Loucy (cell line): ENCODE measurements at regions not wholly inside any gene's neighbourhood (a gene's known extent, or its start where the extent isn't known, plus 50 kb on each side); places are given as distances from the start of the nearest gene placed in this dataset.

Experiments used
- EZH2phosphoT487 ChIP-seq: fragments of 200-600 bp; IDR thresholded peaks from 2 replicates; pipeline ENCODE4 v1.6.1; 2018; ENCODE audit warnings: antibody characterized with exemption, mild to moderate bottlenecking, moderate library complexity, borderline replicate concordance
- TF ChIP-seq, protein P1 (sequence below): fragments of 200-600 bp; sonication (generic); conservative IDR thresholded peaks from 2 replicates; pipeline ENCODE4 v1.5.1; 2014; ENCODE audit warnings: mild to moderate bottlenecking, antibody characterized with exemption, low read length

- TF ChIP-seq, protein P1, sequence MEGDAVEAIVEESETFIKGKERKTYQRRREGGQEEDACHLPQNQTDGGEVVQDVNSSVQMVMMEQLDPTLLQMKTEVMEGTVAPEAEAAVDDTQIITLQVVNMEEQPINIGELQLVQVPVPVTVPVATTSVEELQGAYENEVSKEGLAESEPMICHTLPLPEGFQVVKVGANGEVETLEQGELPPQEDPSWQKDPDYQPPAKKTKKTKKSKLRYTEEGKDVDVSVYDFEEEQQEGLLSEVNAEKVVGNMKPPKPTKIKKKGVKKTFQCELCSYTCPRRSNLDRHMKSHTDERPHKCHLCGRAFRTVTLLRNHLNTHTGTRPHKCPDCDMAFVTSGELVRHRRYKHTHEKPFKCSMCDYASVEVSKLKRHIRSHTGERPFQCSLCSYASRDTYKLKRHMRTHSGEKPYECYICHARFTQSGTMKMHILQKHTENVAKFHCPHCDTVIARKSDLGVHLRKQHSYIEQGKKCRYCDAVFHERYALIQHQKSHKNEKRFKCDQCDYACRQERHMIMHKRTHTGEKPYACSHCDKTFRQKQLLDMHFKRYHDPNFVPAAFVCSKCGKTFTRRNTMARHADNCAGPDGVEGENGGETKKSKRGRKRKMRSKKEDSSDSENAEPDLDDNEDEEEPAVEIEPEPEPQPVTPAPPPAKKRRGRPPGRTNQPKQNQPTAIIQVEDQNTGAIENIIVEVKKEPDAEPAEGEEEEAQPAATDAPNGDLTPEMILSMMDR = no peak
- TF ChIP-seq EZH2phosphoT487 = no peak
Measured at GRCh38 chr13:87334176-87334575, 337.0 kb upstream of the SLITRK5 start.
